CD14-positive monocyte (primary cell): ENCODE measurements at regions not wholly inside any gene's neighbourhood (a gene's known extent, or its start where the extent isn't known, plus 50 kb on each side); places are given as distances from the start of the nearest gene placed in this dataset.

Experiments
- DNase-seq, 3 donors: peaks; one replicate each; pipeline ENCODE4 v3.0.0-alpha.2; 2011 to 2022
- H2AFZ ChIP-seq: 2 replicates; pipeline ENCODE4 v1.6.0; 2012; ENCODE audit warnings: mild to moderate bottlenecking, low read depth, low read length, inconsistent platforms; ENCODE audit not compliant: insufficient read depth, poor library complexity, severe bottlenecking
- H3K27ac ChIP-seq, 2 donors: 1 replicate in 1 of 2; 2 replicates in 1 of 2; pipeline ENCODE4 v1.5.1; 2012 to 2013; ENCODE audit warnings: low read length in 2 of 2, control low read depth in 1 of 2, inconsistent platforms in 1 of 2, low read depth in 1 of 2, mild to moderate bottlenecking in 1 of 2
- H3K27me3 ChIP-seq, 2 donors: one replicate each; pipeline versions ENCODE4 v1.6.0 to v1.6.1; 2011 to 2013; ENCODE audit warnings: low read length in 2 of 2; ENCODE audit not compliant: control insufficient read depth in 2 of 2, insufficient read depth in 2 of 2
- H3K36me3 ChIP-seq, 2 donors: replicated peaks in 1 of 2; 1 replicate in 1 of 2; 2 replicates in 1 of 2; pipeline versions ENCODE4 v1.5.1 to v1.6.1; 2012 to 2013; ENCODE audit warnings: low read length in 2 of 2, control low read depth in 1 of 2, inconsistent platforms in 1 of 2, mild to moderate bottlenecking in 1 of 2; ENCODE audit not compliant: insufficient read depth in 2 of 2, control insufficient read depth in 1 of 2
- H3K4me1 ChIP-seq, 2 donors: 1 replicate in 1 of 2; 2 replicates in 1 of 2; pipeline versions ENCODE4 v1.5.1 to v1.6.1; 2012 to 2013; ENCODE audit warnings: low read length in 2 of 2, control low read depth in 1 of 2, inconsistent platforms in 1 of 2, mild to moderate bottlenecking in 1 of 2, moderate library complexity in 1 of 2; ENCODE audit not compliant: insufficient read depth in 2 of 2, control insufficient read depth in 1 of 2
- H3K4me2 ChIP-seq: replicated peaks from 2 replicates; pipeline ENCODE3; 2012; ENCODE audit warnings: low read length, moderate library complexity, mild to moderate bottlenecking; ENCODE audit not compliant: poor library complexity, severe bottlenecking; ENCODE audit errors: extremely low read depth
- H3K4me3 ChIP-seq, 3 experiments: fragments of 200-600 bp in 1 of 3; sonication (generic) in 1 of 3; replicated peaks in 1 of 3; 1 replicate in 2 of 3; 2 replicates in 1 of 3; pipeline ENCODE4 v1.5.1; 2011 to 2013; ENCODE audit warnings: low read length in 3 of 3, mild to moderate bottlenecking in 3 of 3, control low read depth in 2 of 3, low read depth in 2 of 3, inconsistent platforms in 1 of 3, moderate library complexity in 1 of 3
- H3K79me2 ChIP-seq: 2 replicates; pipeline ENCODE4 v1.6.0; 2012; ENCODE audit warnings: mild to moderate bottlenecking, control low read depth, inconsistent platforms, low read length, moderate library complexity; ENCODE audit not compliant: insufficient read depth
- H3K9ac ChIP-seq: 2 replicates; pipeline ENCODE4 v1.6.0; 2017; ENCODE audit warnings: low read length, mild to moderate bottlenecking; ENCODE audit not compliant: insufficient read depth, poor library complexity, severe bottlenecking
- H3K9me3 ChIP-seq, 2 donors: replicated peaks in 1 of 2; 1 replicate in 1 of 2; 2 replicates in 1 of 2; pipeline versions ENCODE4 v1.5.1 to v1.6.1; 2012 to 2013; ENCODE audit warnings: low read length in 2 of 2, control low read depth in 1 of 2; ENCODE audit not compliant: control insufficient read depth in 1 of 2, insufficient read depth in 1 of 2
- H4K20me1 ChIP-seq: 2 replicates; pipeline ENCODE4 v1.6.0; 2012; ENCODE audit warnings: mild to moderate bottlenecking, low read length, control low read depth, moderate library complexity; ENCODE audit not compliant: insufficient read depth
- H3K27ac Mint-ChIP-seq, 7 donors: one replicate each; pipeline ENCODE4 v1.8.0; 2020; ENCODE audit warnings: mild to moderate bottlenecking in 7 of 7, mixed read lengths in 7 of 7, moderate library complexity in 6 of 7, inconsistent platforms in 2 of 7
- H3K27me3 Mint-ChIP-seq, 3 donors: one replicate each; pipeline ENCODE4 v1.8.0; 2021 to 2022; ENCODE audit warnings: low read depth in 3 of 3, mild to moderate bottlenecking in 3 of 3, mixed read lengths in 3 of 3, moderate library complexity in 3 of 3, inconsistent platforms in 1 of 3
- H3K36me3 Mint-ChIP-seq, 2 donors: one replicate each; pipeline ENCODE4 v1.8.0; 2020; ENCODE audit warnings: mixed read lengths in 2 of 2, inconsistent platforms in 1 of 2, mild to moderate bottlenecking in 1 of 2
- H3K4me1 Mint-ChIP-seq: one replicate; pipeline ENCODE4 v1.8.0; 2020; ENCODE audit warnings: mild to moderate bottlenecking, mixed read lengths
- H3K4me3 Mint-ChIP-seq, 2 donors: one replicate each; pipeline ENCODE4 v1.8.0; 2020; ENCODE audit warnings: mild to moderate bottlenecking in 2 of 2, mixed read lengths in 2 of 2, moderate library complexity in 1 of 2
- H3K9me3 Mint-ChIP-seq, 7 donors: one replicate each; pipeline ENCODE4 v1.8.0; 2020 to 2022; ENCODE audit warnings: mixed read lengths in 7 of 7, mild to moderate bottlenecking in 6 of 7, moderate library complexity in 6 of 7, inconsistent platforms in 2 of 7
- WGBS: methylation state at CpG from one replicate; pipeline ENCODE4 v1.1.5; 2013; ENCODE audit warnings: missing lambda C conversion rate; ENCODE audit not compliant: insufficient coverage; 5-methylcytosine and 5-hydroxymethylcytosine counted together
- intact Hi-C, 2 donors: fragments of 100-400 bp; cut with micrococcal nuclease; formaldehyde crosslinking; loops; one replicate each; pipeline versions ENCODE4 v1.15.0 to v1.15.1; 2023
- TF ChIP-seq, protein P1 (sequence below): fragments of 200-600 bp; IDR thresholded peaks from one replicate; pipeline ENCODE4 v1.8.0; 2022; ENCODE audit warnings: antibody characterized with exemption, mild to moderate bottlenecking

DNA sequence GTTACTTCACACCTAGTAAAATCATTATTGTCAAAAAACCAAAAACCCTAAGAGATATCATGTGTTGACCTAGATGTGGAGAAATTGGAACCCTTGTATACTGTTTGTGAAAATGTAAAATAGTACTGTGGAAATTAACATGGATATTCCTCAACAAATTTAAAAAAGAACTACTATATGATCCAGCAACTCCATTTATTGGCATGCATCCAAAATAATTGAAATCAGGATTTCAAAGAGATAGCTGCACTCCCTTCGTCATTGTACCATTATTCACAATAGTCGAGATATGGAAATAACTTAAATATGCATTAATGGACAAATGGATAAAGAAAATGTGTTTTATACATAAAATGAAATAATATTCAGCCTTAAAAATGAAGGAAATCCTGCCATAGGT is 105.3 kb upstream of the ZC3H15 start:
- no peak overlapping the region for H2AFZ ChIP-seq
- H3K9me3 Mint-ChIP-seq, result peaks cover 6 to 26% (median 14%) of the 10 kb centered on the region in 7 donors
- no peaks in the 10 kb centered on the region for H3K79me2 ChIP-seq
- H3K4me3 Mint-ChIP-seq, result no peak overlapping the region
- H3K4me2 ChIP-seq, result no peak overlapping the region
- H3K9ac ChIP-seq, result no peak overlapping the region
- H3K27me3 ChIP-seq, result no peaks in the 10 kb centered on the region
- no peak overlapping the region for H3K27ac Mint-ChIP-seq
- H3K9me3 ChIP-seq, result peaks cover 16 to 23% of the 10 kb centered on the region in 2 donors
- H4K20me1 ChIP-seq, result no peaks in the 10 kb centered on the region
- H3K36me3 Mint-ChIP-seq, result no peaks in the 10 kb centered on the region
- H3K27me3 Mint-ChIP-seq, result no peaks in the 10 kb centered on the region
- TF ChIP-seq, protein P1, sequence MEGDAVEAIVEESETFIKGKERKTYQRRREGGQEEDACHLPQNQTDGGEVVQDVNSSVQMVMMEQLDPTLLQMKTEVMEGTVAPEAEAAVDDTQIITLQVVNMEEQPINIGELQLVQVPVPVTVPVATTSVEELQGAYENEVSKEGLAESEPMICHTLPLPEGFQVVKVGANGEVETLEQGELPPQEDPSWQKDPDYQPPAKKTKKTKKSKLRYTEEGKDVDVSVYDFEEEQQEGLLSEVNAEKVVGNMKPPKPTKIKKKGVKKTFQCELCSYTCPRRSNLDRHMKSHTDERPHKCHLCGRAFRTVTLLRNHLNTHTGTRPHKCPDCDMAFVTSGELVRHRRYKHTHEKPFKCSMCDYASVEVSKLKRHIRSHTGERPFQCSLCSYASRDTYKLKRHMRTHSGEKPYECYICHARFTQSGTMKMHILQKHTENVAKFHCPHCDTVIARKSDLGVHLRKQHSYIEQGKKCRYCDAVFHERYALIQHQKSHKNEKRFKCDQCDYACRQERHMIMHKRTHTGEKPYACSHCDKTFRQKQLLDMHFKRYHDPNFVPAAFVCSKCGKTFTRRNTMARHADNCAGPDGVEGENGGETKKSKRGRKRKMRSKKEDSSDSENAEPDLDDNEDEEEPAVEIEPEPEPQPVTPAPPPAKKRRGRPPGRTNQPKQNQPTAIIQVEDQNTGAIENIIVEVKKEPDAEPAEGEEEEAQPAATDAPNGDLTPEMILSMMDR, result no peak
- H3K4me3 ChIP-seq, result no peak overlapping the region
- no peaks in the 10 kb centered on the region for H3K36me3 ChIP-seq
- DNase-seq, result no peak
- no peaks in the 10 kb centered on the region for H3K4me1 ChIP-seq
- H3K27ac ChIP-seq, result no peak overlapping the region
- WGBS, result no CpG with 5 or more reads among the region's 2 CpGs
- H3K4me1 Mint-ChIP-seq, result no peaks in the 10 kb centered on the region
- intact Hi-C loops, result no loop called here

DNA sequence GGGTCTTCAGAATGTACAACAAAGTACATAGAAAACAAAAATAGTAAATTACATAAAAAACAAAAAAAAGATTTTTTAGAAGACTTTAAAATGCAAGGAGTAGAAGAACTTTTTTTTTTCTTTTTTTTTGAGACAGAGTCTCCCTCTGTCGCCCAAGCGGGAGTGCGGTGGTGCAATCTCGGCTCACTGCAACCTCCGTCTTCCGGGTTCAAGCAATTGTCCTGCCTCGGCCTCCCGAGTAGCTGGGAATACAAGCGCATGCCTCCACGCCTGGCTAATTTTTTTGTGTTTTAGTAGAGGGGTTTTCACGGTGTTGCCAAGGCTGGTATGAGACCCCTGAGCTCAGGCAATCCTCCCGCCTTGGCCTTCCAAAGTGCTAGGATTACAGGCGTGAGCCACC is 104.5 kb upstream of the ZC3H15 start:
- TF ChIP-seq, protein P1, result no peak
- no peaks in the 10 kb centered on the region for H3K4me1 Mint-ChIP-seq
- no peaks in the 10 kb centered on the region for H3K4me1 ChIP-seq
- no peak overlapping the region for H3K4me2 ChIP-seq
- WGBS, result 100% methylated on average over 7 of the region's 13 CpGs
- no peaks in the 10 kb centered on the region for H3K27me3 ChIP-seq
- no peaks in the 10 kb centered on the region for H3K79me2 ChIP-seq
- no peak overlapping the region for H3K27ac ChIP-seq
- no peaks in the 10 kb centered on the region for H3K36me3 Mint-ChIP-seq
- H3K9ac ChIP-seq, result no peak overlapping the region
- no peak overlapping the region for H3K27ac Mint-ChIP-seq
- H3K27me3 Mint-ChIP-seq, result no peaks in the 10 kb centered on the region
- DNase-seq, result no peak
- H3K36me3 ChIP-seq, result no peaks in the 10 kb centered on the region
- no peaks in the 10 kb centered on the region for H4K20me1 ChIP-seq
- H3K9me3 ChIP-seq, result peaks cover 18 to 23% of the 10 kb centered on the region in 2 donors
- intact Hi-C loops, result no loop called here
- no peak overlapping the region for H2AFZ ChIP-seq
- peaks cover 10 to 27% (median 15%) of the 10 kb centered on the region in 7 donors for H3K9me3 Mint-ChIP-seq
- H3K4me3 ChIP-seq, result no peak overlapping the region
- no peak overlapping the region for H3K4me3 Mint-ChIP-seq
